Coronary artery (tissue), 2 donors: ENCODE measurements at regions not wholly inside any gene's neighbourhood (a gene's known extent, or its start where the extent isn't known, plus 50 kb on each side); places are given as distances from the start of the nearest gene placed in this dataset.

ENCODE experiments used
- DNase-seq: peaks from one replicate; pipeline ENCODE4 v3.0.0-alpha.2; 2017; ENCODE audit warnings: low spot score
- H3K27ac ChIP-seq, 2 donors: fragments of 200-600 bp; sonication (generic); one replicate each; pipeline ENCODE4 v1.5.1; 2016 to 2019
- H3K4me3 ChIP-seq: fragments of 200-600 bp; sonication (generic); 2 replicates; pipeline ENCODE4 v1.5.1; 2016; ENCODE audit warnings: mild to moderate bottlenecking, moderate library complexity
- TF ChIP-seq, protein P1 (sequence below): fragments of 200-600 bp; sonication (generic); IDR thresholded peaks from one replicate; pipeline ENCODE4 v1.5.1; 2019; ENCODE audit warnings: antibody characterized with exemption

GRCh38 chr5:4442221-4442620 lies 697.9 kb upstream of the ADAMTS16 start:
- TF ChIP-seq, protein P1, sequence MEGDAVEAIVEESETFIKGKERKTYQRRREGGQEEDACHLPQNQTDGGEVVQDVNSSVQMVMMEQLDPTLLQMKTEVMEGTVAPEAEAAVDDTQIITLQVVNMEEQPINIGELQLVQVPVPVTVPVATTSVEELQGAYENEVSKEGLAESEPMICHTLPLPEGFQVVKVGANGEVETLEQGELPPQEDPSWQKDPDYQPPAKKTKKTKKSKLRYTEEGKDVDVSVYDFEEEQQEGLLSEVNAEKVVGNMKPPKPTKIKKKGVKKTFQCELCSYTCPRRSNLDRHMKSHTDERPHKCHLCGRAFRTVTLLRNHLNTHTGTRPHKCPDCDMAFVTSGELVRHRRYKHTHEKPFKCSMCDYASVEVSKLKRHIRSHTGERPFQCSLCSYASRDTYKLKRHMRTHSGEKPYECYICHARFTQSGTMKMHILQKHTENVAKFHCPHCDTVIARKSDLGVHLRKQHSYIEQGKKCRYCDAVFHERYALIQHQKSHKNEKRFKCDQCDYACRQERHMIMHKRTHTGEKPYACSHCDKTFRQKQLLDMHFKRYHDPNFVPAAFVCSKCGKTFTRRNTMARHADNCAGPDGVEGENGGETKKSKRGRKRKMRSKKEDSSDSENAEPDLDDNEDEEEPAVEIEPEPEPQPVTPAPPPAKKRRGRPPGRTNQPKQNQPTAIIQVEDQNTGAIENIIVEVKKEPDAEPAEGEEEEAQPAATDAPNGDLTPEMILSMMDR = no peak
- H3K27ac ChIP-seq = no peak overlapping the region
- DNase-seq = no peak
- no peak overlapping the region for H3K4me3 ChIP-seq

DNA sequence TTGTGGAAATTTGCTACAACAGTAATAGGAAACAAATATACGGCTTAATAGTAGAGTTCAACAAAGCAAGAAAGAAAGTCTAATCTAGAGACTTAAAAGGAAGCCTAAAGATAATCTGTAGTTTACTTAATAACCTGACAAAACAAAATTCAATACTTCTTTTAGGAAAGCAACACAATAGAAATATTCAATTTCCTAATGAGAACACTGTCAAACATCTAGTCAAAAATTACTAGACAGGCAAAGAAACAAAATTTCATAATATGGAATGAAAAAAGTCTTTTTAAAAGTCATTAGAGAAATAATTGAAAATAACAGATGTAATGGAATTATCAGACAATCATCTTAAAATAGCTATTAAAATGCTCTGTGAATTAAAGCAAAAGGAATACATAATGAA lies 692.5 kb upstream of the ADAMTS16 start:
- TF ChIP-seq, protein P1 = no peak

DNA sequence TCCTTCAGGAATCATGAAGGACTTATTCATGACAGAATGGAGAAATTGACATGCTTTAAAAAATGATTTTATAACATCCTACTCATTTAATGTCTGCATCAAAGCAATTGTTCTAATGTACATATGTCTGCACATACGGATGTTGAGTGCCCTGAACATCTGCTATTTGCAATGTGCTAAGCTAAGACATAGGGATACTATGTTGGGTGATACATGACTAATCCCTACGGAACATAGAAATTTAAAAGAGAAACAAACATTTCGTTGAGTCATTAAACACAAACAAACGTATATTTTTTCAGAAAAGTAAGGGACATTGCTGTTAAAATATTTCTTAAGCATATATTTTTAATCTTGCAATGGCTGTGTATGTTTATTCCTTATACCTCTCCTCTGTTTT lies 686.5 kb upstream of the ADAMTS16 start:
- DNase-seq = no peak
- TF ChIP-seq, protein P1 = no peak
- no peak overlapping the region for H3K4me3 ChIP-seq
- H3K27ac ChIP-seq = no peak overlapping the region

More for the DNA sequence above, 692.5 kb upstream of the ADAMTS16 start:
- H3K27ac ChIP-seq = no peak overlapping the region
- no peak overlapping the region for H3K4me3 ChIP-seq
- DNase-seq = no peak

GRCh38 chr5:4479426-4479825 lies 660.7 kb upstream of the ADAMTS16 start:
- DNase-seq = no peak
- TF ChIP-seq, protein P1 = no peak
- H3K4me3 ChIP-seq = no peak overlapping the region
- H3K27ac ChIP-seq = no peak overlapping the region

GRCh38 chr5:4480528-4481349 lies 659.4 kb upstream of the ADAMTS16 start:
- no peak overlapping the region for H3K27ac ChIP-seq
- no peak for DNase-seq
- TF ChIP-seq, protein P1 = no peak
- no peak overlapping the region for H3K4me3 ChIP-seq

DNA sequence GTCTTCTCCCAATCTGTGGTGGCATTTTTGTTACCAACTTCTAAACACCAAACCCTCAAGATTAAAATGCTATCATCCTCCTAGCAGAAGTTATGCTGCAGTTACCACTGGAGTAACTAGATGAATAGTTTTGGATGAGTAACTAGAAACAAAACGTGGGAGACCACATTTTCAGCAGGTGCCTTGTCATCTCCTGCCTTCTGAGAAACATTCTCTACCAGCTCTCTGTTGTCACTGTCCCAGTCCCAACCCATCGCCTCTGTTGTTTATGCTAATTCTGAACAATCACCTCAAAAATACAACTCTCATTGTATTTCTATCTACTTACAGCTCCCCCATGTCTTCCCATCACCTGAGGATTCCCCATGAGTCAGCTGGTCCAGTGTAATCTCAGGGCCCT lies 652.5 kb upstream of the ADAMTS16 start:
- DNase-seq = no peak
- no peak overlapping the region for H3K27ac ChIP-seq
- no peak overlapping the region for H3K4me3 ChIP-seq
- TF ChIP-seq, protein P1 = no peak

DNA sequence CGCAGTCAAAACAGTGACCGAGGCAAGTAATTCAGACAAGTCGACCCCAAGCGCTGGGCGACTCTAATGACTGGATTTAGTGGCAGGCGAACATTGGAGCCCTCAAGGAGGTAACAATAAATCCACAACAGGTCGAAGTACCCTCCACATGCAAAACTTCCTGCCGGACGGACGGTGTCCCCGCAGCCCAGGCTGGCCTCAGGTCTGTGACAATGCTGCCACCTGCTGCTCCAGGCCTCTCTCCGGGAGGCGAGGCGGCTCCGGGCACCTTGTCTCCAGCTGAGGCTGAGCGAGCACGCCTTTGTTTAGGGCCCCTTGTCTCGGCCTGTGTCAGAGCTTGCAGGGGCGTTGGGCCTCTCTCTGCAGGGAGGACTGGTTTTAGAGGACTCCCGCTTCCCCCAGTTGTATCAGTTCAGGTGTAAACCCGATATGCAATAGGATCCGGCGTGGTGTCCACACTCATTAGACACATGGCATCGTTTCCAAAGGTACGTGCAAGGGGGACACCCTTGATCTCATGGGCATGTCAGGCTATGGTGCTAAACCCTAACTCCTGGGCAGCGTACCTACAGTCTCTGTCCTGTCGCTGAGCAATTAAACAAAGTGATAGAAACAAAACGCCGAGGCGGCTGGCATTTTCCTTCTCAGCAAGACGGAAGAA lies 628.0 kb upstream of the ADAMTS16 start:
- DNase-seq = no peak
- TF ChIP-seq, protein P1 = no peak
- Histone ChIP-seq H3K27ac (no peak overlapping the region), H3K4me3 (no peak overlapping the region)
